Hepatocyte (in vitro differentiated cells): ENCODE measurements at regions not wholly inside any gene's neighbourhood (a gene's known extent, or its start where the extent isn't known, plus 50 kb on each side); places are given as distances from the start of the nearest gene placed in this dataset.

Experiments used
- DNase-seq: peaks from one replicate; pipeline ENCODE4 v3.0.0-alpha.2; 2016; ENCODE audit warnings: low spot score
- H2AFZ ChIP-seq: fragments of 200-600 bp; sonication (generic); 2 replicates; pipeline ENCODE4 v1.6.0; 2016; ENCODE audit warnings: antibody characterized with exemption, mild to moderate bottlenecking
- H3K27ac ChIP-seq: fragments of 200-600 bp; sonication (generic); 2 replicates; pipeline ENCODE4 v1.5.1; 2016; ENCODE audit warnings: mild to moderate bottlenecking
- H3K27me3 ChIP-seq: fragments of 200-600 bp; sonication (generic); 2 replicates; pipeline ENCODE4 v1.6.1; 2016
- H3K36me3 ChIP-seq: fragments of 200-600 bp; sonication (generic); replicated peaks from 2 replicates; pipeline ENCODE4 v1.5.1; 2016; ENCODE audit warnings: low read depth; ENCODE audit not compliant: insufficient read depth
- H3K4me1 ChIP-seq: fragments of 200-600 bp; sonication (generic); 2 replicates; pipeline ENCODE4 v1.5.1; 2016; ENCODE audit warnings: mild to moderate bottlenecking, moderate library complexity; ENCODE audit not compliant: insufficient read depth
- H3K4me2 ChIP-seq: fragments of 200-600 bp; sonication (generic); 2 replicates; pipeline ENCODE4 v1.6.0; 2016
- H3K4me3 ChIP-seq: fragments of 200-600 bp; sonication (generic); 2 replicates; pipeline ENCODE4 v1.5.1; 2016; ENCODE audit warnings: mild to moderate bottlenecking
- H3K79me2 ChIP-seq: fragments of 200-600 bp; sonication (generic); 2 replicates; pipeline ENCODE4 v1.6.0; 2017; ENCODE audit warnings: mild to moderate bottlenecking
- H3K9me2 ChIP-seq: fragments of 200-600 bp; sonication (generic); replicated peaks from 2 replicates; pipeline ENCODE4 v1.6.0; 2017; ENCODE audit warnings: mild to moderate bottlenecking; ENCODE audit not compliant: insufficient read depth
- H3K9me3 ChIP-seq: fragments of 200-600 bp; sonication (generic); 2 replicates; pipeline ENCODE4 v1.5.1; 2016; ENCODE audit warnings: low read depth, mild to moderate bottlenecking
- H4K20me1 ChIP-seq: fragments of 200-600 bp; sonication (generic); 2 replicates; pipeline ENCODE4 v1.6.0; 2016; ENCODE audit warnings: mild to moderate bottlenecking; ENCODE audit not compliant: insufficient read depth, poor library complexity, severe bottlenecking
- EZH2 ChIP-seq: fragments of 200-600 bp; sonication (generic); IDR thresholded peaks from 2 replicates; pipeline ENCODE4 v1.6.1; 2016; ENCODE audit warnings: antibody characterized with exemption, mild to moderate bottlenecking, borderline replicate concordance
- EZH2phosphoT487 ChIP-seq: fragments of 200-600 bp; sonication (generic); IDR thresholded peaks from one replicate; pipeline ENCODE4 v1.6.1; 2018; ENCODE audit warnings: antibody characterized with exemption, mild to moderate bottlenecking, low read depth, moderate library complexity; ENCODE audit not compliant: unreplicated experiment, severe bottlenecking
- WGBS: methylation state at CpG from one replicate; pipeline ENCODE4 v1.1.6; 2016; ENCODE audit warnings: low lambda C conversion rate; ENCODE audit errors: missing lambda C conversion rate; 5-methylcytosine and 5-hydroxymethylcytosine counted together
- TF ChIP-seq, protein P1 (sequence below): fragments of 200-600 bp; sonication (generic); IDR thresholded peaks from 2 replicates; pipeline ENCODE4 v1.5.1; 2016; ENCODE audit warnings: antibody characterized with exemption, mild to moderate bottlenecking; ENCODE audit not compliant: poor library complexity

DNA sequence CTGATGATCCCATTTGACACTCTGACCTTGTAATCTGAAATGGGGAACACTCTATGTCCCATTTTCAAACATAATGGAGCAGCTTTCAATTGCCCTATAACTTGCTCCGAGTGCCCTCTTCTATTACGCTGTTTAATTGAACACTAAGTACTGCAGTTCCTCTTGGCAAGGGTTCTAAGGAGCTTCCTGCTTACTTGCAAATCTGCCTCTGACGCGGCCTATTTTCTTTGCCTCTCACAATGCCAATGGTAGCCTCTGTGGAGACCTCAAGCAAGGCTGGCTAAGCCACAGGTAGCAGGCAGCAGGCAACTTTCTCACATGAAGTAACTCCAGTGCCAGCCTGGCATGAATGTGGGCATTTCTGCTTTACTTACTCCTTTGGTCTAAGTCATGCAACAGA is 443.4 kb upstream of the TRPC7 start:
- no peaks in the 10 kb centered on the region for H4K20me1 ChIP-seq
- H3K27me3 ChIP-seq = no peaks in the 10 kb centered on the region
- H2AFZ ChIP-seq = no peak overlapping the region
- no peak for TF ChIP-seq EZH2
- no peak for TF ChIP-seq EZH2phosphoT487
- TF ChIP-seq, protein P1, sequence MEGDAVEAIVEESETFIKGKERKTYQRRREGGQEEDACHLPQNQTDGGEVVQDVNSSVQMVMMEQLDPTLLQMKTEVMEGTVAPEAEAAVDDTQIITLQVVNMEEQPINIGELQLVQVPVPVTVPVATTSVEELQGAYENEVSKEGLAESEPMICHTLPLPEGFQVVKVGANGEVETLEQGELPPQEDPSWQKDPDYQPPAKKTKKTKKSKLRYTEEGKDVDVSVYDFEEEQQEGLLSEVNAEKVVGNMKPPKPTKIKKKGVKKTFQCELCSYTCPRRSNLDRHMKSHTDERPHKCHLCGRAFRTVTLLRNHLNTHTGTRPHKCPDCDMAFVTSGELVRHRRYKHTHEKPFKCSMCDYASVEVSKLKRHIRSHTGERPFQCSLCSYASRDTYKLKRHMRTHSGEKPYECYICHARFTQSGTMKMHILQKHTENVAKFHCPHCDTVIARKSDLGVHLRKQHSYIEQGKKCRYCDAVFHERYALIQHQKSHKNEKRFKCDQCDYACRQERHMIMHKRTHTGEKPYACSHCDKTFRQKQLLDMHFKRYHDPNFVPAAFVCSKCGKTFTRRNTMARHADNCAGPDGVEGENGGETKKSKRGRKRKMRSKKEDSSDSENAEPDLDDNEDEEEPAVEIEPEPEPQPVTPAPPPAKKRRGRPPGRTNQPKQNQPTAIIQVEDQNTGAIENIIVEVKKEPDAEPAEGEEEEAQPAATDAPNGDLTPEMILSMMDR = no peak
- H3K4me3 ChIP-seq = no peak overlapping the region
- H3K9me3 ChIP-seq = no peaks in the 10 kb centered on the region
- H3K36me3 ChIP-seq = no peaks in the 10 kb centered on the region
- no peaks in the 10 kb centered on the region for H3K4me1 ChIP-seq
- no peak for DNase-seq
- no peak overlapping the region for H3K27ac ChIP-seq
- no peak overlapping the region for H3K4me2 ChIP-seq
- 88% methylated on average over 4 of the region's 4 CpGs for WGBS
- H3K79me2 ChIP-seq = no peaks in the 10 kb centered on the region
- H3K9me2 ChIP-seq = no peaks in the 10 kb centered on the region

DNA sequence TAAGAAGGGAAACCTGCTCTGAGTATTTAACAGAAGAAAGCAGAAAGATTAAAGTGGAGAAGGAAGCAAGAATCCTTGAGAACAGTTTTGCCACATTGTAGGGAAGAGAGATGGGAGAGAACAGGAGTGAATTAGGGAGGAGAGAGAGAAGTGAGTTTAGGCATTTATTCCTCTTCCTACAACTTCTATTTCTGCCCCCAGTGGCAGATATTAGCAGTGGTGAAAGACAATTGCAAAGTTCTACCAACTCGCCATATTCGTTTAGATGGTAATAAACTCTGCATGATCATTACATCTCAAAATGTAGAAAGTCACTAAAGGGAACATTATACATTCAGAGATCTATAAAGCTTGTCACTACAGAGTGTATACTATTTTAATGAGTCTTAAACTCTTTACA is 440.1 kb upstream of the TRPC7 start:
- WGBS = 79% methylated on average over 2 of the region's 2 CpGs
- Histone ChIP-seq H3K9me3 (no peaks in the 10 kb centered on the region), H3K36me3 (no peaks in the 10 kb centered on the region)

DNA sequence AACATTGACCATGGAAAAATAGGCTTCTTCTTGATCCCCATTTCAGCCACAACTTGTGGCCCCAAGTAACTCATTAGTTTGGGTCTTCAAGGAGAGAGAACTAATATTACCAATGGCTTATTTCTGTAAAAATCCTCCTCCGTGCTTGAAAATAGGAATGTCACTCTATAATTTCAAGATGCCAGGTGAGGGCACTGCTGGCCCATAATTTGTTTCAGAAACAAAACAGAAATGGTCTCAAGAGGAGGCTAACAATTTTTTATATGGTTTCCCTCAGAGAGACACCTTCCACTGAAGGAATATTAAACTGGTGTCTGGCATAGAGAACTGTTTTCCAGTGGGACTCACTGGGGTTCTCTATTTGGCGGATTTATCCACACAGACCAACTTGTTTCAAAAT is 437.0 kb upstream of the TRPC7 start:
- H3K27me3 ChIP-seq = no peaks in the 10 kb centered on the region
- no peak overlapping the region for H3K4me3 ChIP-seq
- H3K27ac ChIP-seq = no peak overlapping the region
- no peaks in the 10 kb centered on the region for H3K36me3 ChIP-seq
- no peak overlapping the region for H3K4me2 ChIP-seq
- no peaks in the 10 kb centered on the region for H4K20me1 ChIP-seq
- no peaks in the 10 kb centered on the region for H3K4me1 ChIP-seq
- no peak overlapping the region for H2AFZ ChIP-seq
- no peaks in the 10 kb centered on the region for H3K9me2 ChIP-seq
- H3K9me3 ChIP-seq = no peaks in the 10 kb centered on the region
- WGBS = 65% methylated on average over 2 of the region's 2 CpGs
- DNase-seq = peak; percentile 16
- TF ChIP-seq EZH2phosphoT487 = no peak
- TF ChIP-seq EZH2 = no peak
- TF ChIP-seq, protein P1 = peak; percentile 52
- no peaks in the 10 kb centered on the region for H3K79me2 ChIP-seq

More for the DNA sequence above, 440.1 kb upstream of the TRPC7 start:
- no peak overlapping the region for H2AFZ ChIP-seq
- TF ChIP-seq EZH2phosphoT487 = no peak
- TF ChIP-seq, protein P1 = peak; percentile 7
- no peaks in the 10 kb centered on the region for H4K20me1 ChIP-seq
- H3K4me1 ChIP-seq = no peaks in the 10 kb centered on the region
- no peak overlapping the region for H3K4me3 ChIP-seq
- H3K27me3 ChIP-seq = no peaks in the 10 kb centered on the region
- no peak overlapping the region for H3K27ac ChIP-seq
- H3K4me2 ChIP-seq = no peak overlapping the region
- H3K9me2 ChIP-seq = no peaks in the 10 kb centered on the region
- H3K79me2 ChIP-seq = no peaks in the 10 kb centered on the region
- no peak for DNase-seq

DNA sequence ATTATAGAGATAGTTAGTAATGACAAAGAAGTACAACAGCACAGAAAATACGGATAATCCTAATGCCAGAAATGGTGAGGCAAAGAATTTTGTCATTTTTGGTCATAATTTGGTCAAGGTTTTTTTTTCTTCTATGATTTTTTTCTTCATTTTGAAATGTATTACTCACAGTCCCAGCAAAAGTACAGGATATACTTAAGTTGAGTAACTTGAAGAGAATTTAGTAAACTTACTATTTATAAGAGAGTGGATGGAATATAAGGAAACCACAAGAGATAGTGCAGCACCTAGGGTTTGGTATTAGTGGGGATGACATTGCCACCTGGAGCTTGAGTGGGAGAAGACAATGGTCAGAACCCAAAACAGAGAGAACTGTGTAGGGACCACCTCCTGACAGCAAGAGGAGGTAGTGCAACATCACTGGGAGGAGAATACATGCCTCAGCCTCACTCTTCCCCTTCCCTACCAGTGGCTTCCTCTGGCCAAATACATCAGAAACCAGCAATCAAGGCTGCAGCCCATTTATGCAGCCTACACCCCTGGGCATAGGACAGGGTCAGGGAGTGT is 434.5 kb upstream of the TRPC7 start:
- no peaks in the 10 kb centered on the region for H3K9me2 ChIP-seq
- no peaks in the 10 kb centered on the region for H3K9me3 ChIP-seq
- DNase-seq = no peak
- H3K4me2 ChIP-seq = no peak overlapping the region
- no peaks in the 10 kb centered on the region for H3K27me3 ChIP-seq
- no peak overlapping the region for H3K4me3 ChIP-seq
- no peaks in the 10 kb centered on the region for H3K36me3 ChIP-seq
- no peaks in the 10 kb centered on the region for H3K4me1 ChIP-seq
- H3K79me2 ChIP-seq = no peaks in the 10 kb centered on the region
- TF ChIP-seq, protein P1 = no peak
- no peak for TF ChIP-seq EZH2
- no peak for TF ChIP-seq EZH2phosphoT487
- H3K27ac ChIP-seq = no peak overlapping the region
- no peak overlapping the region for H2AFZ ChIP-seq
- WGBS = 78% methylated on average over 1 of the region's 1 CpG
- H4K20me1 ChIP-seq = no peaks in the 10 kb centered on the region
